ENCODE measurements at regions not wholly inside any gene's neighbourhood (a gene's known extent, or its start where the extent isn't known, plus 50 kb on each side); places are given as distances from the start of the nearest gene placed in this dataset.
"Not testable (repeated sequence)": the region's sequence is repeated elsewhere in the genome, so short reads cannot be mapped to it uniquely, and the experiment has no call there.

DNA sequence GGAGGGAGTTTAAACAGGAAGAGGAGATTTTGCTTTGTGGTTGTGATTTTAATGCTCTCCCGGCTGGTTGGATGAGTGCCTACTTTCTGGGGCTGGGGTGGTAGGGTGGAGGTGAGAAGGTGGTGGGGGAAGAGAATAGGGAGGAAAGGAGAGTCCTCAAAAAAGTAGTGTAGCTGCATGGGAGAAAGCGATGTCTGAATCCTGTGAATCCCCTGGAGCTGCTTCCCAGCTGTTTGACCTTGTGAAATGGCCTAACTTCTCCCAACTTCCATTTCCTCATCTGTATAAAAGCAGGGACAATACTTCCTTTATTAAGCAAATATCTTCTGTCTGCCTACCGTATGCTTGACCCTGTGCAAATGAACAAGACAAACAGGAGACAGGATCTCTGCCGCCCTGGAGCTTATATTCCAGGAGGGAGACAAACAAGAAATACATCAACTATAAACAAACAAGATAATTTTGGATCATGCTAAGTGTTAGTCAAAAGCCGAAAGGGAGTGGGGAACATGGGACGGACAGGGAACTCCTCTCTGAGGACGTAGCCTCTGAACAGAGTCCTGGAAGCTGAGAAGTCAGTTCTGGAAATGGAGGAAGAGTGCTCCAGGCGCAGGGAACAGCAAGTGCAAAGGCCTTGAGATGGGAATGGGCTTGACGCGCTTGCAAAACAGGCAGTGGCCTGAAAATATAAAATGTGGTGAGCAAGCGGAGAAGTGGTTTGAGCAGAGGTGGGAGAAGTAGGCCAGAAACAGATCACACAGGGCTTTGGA, 103.5 kb downstream of the SPRY4 start:
- peak; percentile 16 for DNase-seq

DNA sequence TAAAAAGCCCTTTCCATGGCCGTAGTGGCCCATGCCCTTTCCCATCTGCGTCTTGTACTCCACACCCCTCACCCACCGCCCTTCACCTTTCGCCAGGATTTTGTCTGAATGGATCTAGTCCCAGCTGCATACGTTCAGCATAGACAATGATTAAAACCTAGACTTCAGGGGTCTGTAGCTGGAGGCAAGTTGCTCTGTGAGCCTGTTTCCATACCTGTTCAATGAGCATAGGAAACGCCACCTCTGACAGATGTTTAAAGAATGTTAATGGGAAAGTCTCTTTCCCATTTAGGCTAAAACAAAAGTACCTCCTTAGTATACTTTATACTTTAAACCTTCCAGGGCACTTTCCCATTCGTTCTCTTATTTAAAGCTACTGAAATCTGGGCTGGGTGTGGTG, 105.7 kb downstream of the SPRY4 start:
- DNase-seq = no peak

DNA sequence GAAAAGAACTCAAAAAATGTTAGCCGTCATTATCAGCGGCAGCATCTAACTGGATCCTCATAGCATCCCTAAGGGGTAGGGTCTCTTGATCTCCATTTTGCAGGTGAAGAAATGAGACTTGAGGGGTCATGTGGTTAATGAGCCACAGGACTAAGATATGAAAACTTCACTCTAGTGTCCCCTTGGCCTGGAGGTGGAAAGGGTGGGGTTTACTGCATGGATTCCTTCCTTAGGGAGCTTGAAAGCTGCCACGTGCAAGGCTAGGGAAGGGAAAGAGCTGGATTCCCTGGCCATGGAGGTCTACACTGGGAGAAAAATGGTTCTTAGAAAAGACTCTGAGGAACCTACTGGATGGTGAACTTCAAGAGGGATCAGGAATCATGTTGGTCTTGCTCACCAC, 107.9 kb downstream of the SPRY4 start:
- no peak for DNase-seq

DNA sequence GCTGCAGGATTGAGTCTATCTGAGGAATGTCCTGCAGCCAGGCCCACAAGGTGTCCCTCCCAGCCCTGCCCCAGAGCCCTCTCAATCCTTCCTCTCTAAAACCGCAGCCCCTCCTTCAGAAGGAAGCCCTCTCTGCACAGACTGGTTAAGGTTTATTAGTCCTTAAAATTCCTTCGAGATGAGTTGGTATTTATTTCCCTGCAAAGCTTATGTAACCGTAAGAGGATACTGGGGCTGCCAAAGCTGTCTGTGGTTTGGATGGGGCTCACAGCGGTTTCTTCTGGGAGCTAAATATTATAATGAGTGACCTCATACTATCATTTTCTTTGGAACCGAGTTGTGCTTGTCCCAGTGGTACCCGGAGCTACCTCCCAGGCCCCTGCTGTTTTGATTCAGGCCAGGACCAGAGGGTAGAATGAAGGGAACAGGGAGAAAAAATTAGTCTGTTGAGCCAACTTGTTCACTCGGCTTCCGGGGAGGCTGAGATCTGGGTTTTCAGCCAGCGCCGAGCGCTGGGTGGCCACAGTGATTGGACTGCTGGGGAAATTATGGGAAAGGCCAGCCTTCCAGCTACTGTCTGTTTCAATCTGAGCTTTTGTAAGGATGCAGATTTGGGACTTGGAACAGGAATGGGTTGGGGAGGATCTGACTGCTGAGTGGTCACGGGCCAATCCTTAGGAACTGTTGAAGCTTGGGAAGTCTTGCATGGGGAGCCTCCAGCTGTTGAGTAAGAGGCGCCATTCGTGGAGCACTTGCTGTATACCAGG, 107.5 kb downstream of the NDFIP1 start:
- DNase-seq = peak; percentile 98

DNA sequence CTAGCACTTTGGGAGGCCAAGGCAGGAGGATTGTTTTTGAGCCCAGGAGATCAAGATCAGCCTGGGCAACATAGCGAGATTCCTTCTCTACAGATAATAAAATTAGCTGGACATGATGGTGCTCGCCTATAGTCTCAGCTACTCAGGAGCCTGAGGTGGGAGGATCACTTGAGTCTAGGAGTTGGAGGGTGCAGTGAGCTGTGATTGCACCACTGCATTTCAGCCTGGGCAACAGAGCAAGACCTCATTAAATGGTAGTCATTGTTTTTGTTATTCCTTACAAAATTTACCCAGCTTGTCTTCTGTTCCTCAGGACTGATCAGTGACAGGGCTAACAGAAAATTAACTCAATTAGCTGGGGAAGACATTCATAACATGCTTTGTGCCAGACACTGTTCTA, 104.5 kb downstream of the NDFIP1 start:
- DNase-seq = no peak

DNA sequence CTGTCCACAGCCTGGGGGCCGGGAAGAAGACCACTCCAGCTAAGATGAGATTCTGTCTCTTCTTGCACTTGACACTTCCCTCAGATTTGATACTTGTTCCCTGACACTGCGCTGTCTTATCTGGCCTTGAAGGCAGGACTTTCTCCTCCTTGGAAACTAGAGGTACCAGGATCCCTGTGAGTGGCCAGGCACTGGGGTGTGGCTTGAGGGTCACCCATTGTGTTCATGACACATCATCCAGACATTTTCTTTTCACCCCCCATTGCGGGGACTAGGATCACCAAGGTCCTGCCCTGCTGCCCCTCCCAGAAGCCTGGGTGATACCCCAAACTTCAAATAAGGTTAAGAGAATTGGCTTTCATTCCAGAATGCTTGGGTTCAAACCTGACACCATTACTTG, 103.3 kb downstream of the NDFIP1 start:
- no peak for DNase-seq

DNA sequence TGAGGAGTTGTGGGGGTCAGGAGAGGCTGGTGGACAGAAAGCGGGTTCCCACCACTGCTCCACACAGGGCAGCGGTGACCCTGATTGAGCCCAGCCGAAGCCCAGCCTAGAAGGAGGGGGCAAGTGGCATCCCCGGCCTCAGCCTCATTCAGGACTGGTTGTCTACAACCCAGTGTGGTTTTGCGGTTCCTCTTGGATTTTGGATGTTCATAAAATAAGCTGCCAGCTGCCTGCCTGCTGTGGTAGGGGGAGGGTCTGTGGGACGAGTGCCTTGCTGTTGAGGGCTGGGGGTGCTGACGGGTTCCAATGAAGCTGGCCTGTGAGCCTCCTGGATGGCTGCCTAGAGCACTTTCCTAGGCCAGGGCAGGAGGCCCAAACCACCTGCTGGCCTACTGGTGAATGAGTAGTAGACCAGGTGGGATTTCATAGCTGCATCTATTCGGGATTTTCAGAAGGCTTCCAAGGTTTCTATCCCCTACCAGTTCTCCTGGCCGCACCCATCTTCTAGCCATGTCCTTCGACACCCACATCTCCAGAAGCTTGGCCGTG, 102.4 kb downstream of the NDFIP1 start:
- no peak for DNase-seq

DNA sequence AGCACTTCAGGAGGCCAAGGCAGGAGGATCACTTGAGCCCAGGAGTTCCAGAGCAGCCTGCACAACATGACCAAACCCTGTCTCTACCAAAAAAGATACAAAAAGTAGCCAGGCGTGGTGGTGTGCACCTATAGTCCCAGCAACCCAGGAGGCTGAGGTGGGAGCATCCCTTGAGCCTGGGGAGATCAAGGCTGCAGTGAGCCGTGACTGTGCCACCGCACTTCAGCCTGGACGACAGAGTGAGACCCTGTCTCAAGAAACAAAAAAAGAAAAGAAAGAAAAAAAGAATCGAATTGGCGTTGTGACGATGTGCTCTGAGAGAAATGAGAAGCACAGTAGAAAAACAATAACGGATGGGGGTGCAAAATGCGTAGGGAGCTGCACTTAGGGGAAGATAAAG, 101.4 kb downstream of the NDFIP1 start:
- DNase-seq = no peak

DNA sequence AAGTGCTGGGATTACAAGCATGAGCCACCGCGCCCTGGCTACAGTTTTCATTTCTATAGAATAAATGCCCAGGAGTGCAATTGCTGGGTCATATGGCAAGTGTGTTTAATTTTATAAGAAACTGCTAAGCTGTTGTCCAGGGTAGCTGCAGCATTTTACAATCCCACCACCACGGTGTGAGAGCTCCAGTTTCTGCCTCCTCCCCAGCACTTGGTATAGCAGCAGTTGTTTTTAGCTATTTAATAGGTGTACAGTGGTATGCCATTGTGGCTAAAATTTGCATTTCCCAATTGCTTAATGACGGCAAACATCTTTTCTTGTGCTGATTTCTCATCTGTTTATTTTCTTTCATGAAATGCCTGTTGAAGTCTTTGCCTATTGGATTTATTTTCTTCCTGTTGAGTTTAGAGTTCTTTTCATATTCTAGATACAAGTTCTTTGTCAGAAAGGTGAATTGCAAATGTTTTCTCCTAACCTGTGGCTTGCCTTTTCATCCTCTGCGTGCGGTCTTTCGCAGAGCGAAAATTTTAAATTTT, 100.3 kb downstream of the NDFIP1 start:
- DNase-seq = no peak

DNA sequence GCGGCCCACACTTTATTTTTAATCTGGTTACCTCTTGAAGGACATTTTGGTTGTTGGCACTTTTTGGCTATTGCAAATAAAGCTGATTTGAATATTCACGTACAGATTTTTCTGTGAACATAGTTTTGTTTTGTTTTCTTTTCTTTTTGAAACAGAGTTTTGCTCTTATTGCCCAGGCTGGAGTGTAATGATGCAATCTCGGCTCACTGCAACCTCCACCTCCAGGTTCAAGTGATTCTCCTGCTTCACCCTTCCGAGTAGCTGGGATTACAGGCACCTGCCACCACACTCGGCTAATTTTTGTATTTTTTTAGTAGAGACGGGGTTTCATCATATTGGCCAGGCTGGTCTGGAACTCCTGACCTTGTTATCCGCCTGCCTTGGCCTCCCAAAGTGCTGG, 99.7 kb downstream of the NDFIP1 start:
- DNase-seq = not testable (repeated sequence)

DNA sequence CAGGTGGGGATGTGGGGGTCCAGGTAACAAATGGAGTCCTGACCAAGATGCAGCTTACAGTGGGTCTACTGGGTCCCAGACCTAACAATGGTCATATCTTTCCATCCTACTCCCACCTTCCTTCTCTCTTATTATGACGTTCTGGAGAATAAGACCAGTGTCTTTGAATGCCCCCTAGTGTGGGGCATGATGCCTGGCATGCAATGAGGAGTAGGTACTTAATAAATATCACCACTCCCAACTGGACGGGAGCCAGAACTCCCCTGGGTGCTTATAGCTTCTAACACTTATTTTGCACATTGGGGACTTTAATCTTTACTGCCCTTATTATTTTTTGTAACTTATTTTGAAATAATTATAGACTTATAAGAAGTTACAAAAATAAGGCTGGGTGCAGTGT, 98.2 kb downstream of the NDFIP1 start:
- no peak for DNase-seq

DNA sequence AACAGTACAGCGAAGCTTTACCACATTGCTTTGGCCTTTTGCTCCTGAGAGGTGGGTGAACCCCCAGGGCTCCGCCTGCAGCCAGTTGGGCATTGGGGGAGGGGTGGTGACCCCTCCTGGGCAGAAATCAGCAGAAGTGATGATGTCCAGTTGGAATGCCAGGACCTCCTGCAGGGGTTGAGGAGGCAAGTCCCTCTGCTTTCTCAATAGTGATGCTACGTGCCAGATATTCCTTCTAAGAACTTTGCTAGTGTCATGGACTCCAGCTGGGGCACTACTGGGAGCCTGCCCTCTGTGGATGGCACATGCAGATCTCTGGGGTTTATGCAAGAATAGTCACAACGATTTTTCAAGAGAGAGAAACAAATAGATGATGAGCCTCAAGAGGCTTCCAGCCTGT, 95.6 kb downstream of the NDFIP1 start:
- DNase-seq = no peak

All from fibroblast of skin of right quadriceps (primary cell).